NCI-H2196 treated with DMSO at 0.1 percent for 48 hours (cell line): ENCODE measurements at regions not wholly inside any gene's neighbourhood (a gene's known extent, or its start where the extent isn't known, plus 50 kb on each side); places are given as distances from the start of the nearest gene placed in this dataset.

Experiments
- DNase-seq: peaks from one replicate; lab custom pipeline; 2025; ENCODE audit not compliant: unreplicated experiment; lab: John Stamatoyannopoulos, UW

GRCh38 chr6:112697265-112697664 is 350.1 kb downstream of the RFPL4B start:
- DNase-seq: no peak

- DNase-seq: no peak
Observed at GRCh38 chr6:112701201-112701600, 354.1 kb downstream of the RFPL4B start.

- DNase-seq: no peak
Observed at GRCh38 chr6:112710710-112711109, 363.6 kb downstream of the RFPL4B start.

GRCh38 chr6:112713402-112713801 is 366.3 kb downstream of the RFPL4B start:
- no peak for DNase-seq

- no peak for DNase-seq
Observed at GRCh38 chr6:112717401-112717800, 370.3 kb downstream of the RFPL4B start.

GRCh38 chr6:112717856-112718255 is 370.7 kb downstream of the RFPL4B start:
- no peak for DNase-seq

GRCh38 chr6:112725541-112726085 is 378.5 kb downstream of the RFPL4B start:
- DNase-seq: no peak

GRCh38 chr6:112735129-112735528 is 388.0 kb downstream of the RFPL4B start:
- DNase-seq: no peak

GRCh38 chr6:112739766-112740165 is 392.6 kb downstream of the RFPL4B start:
- DNase-seq: no peak

- no peak for DNase-seq
Observed at GRCh38 chr6:112743323-112743722, 396.2 kb downstream of the RFPL4B start.

- DNase-seq: no peak
Observed at GRCh38 chr6:112744827-112745226, 397.7 kb downstream of the RFPL4B start.

GRCh38 chr6:112745765-112746164 is 398.6 kb downstream of the RFPL4B start:
- DNase-seq: no peak

GRCh38 chr6:112749673-112750072 is 402.5 kb downstream of the RFPL4B start:
- DNase-seq: no peak

- no peak for DNase-seq
Observed at GRCh38 chr6:112752305-112752704, 405.2 kb downstream of the RFPL4B start.

GRCh38 chr6:112752791-112753190 is 405.7 kb downstream of the RFPL4B start:
- DNase-seq: no peak

GRCh38 chr6:112760831-112761230 is 413.7 kb downstream of the RFPL4B start:
- no peak for DNase-seq

- no peak for DNase-seq
Observed at GRCh38 chr6:112761740-112762139, 414.6 kb downstream of the RFPL4B start.

- no peak for DNase-seq
Observed at GRCh38 chr6:112764377-112764776, 417.2 kb downstream of the RFPL4B start.

GRCh38 chr6:112770308-112770707 is 423.2 kb downstream of the RFPL4B start:
- no peak for DNase-seq

GRCh38 chr6:112773187-112773586 is 426.1 kb downstream of the RFPL4B start:
- no peak for DNase-seq

- DNase-seq: no peak
Observed at GRCh38 chr6:112774319-112774718, 427.2 kb downstream of the RFPL4B start.

- no peak for DNase-seq
Observed at GRCh38 chr6:112780498-112781096, 433.5 kb downstream of the RFPL4B start.

- DNase-seq: no peak
Observed at GRCh38 chr6:112781241-112781640, 434.1 kb downstream of the RFPL4B start.
